ENCODE measurements at regions not wholly inside any gene's neighbourhood (a gene's known extent, or its start where the extent isn't known, plus 50 kb on each side); places are given as distances from the start of the nearest gene placed in this dataset.

DNA sequence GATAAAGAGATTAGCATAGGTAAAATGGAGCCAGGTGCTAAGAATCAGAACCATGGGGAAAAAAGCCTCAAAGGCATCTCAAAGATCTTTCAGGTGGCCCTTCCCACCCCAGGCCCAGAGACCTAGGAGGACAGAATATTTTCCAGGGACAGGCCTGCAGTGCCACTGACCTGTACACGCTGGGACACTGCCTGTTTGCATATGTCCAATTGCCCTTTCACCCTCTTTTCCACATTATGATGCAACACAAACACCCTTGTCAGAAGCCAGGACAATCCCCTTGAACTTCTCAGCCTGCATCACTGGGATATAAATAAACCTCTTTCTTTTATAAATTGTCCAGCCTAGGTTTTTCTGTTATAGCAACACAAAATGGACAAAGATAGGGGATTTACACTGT, 419.1 kb downstream of the TRIB2 start:
- 80 to 83% methylated on average over 1 of the region's 1 CpG for WGBS, 2 donors
- Histone ChIP-seq H3K27ac (no peak overlapping the region), H3K9me3 (no peaks in the 10 kb centered on the region), H3K27me3 (no peaks in the 10 kb centered on the region), H3K4me1 (peaks cover 8% of the 10 kb centered on the region), H3K36me3 (ENCODE audit: low read depth, missing control alignments) (no peaks in the 10 kb centered on the region), H3K4me3 (no peak overlapping the region)
- no peak for DNase-seq
- TF ChIP-seq POLR2A (IDR thresholded peaks at IDR 0.05): no peak
- TF ChIP-seq, protein P1, sequence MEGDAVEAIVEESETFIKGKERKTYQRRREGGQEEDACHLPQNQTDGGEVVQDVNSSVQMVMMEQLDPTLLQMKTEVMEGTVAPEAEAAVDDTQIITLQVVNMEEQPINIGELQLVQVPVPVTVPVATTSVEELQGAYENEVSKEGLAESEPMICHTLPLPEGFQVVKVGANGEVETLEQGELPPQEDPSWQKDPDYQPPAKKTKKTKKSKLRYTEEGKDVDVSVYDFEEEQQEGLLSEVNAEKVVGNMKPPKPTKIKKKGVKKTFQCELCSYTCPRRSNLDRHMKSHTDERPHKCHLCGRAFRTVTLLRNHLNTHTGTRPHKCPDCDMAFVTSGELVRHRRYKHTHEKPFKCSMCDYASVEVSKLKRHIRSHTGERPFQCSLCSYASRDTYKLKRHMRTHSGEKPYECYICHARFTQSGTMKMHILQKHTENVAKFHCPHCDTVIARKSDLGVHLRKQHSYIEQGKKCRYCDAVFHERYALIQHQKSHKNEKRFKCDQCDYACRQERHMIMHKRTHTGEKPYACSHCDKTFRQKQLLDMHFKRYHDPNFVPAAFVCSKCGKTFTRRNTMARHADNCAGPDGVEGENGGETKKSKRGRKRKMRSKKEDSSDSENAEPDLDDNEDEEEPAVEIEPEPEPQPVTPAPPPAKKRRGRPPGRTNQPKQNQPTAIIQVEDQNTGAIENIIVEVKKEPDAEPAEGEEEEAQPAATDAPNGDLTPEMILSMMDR (IDR thresholded peaks at IDR 0.05): no peak
- intact Hi-C loops (cut with DNase I; ENCODE audit: low total_unique reads): no loop called here

DNA sequence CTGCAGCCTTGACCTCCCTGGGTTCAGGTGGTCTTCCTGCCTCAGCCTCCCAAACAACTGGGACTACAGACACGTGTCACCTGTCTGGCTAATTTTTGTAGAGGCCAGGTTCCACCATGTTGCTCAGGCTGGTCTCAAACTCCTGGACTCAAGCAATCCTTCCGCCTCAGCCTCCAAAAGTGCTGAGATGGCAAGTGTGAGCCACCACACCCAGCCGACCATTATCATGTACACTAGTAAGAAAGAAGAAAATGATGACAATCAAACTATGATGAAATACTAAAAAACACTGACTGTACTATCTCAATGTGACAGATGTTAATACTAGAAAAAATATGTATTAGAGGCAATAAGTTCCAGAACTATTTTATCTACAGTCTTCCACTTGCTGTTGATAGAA, 420.9 kb downstream of the TRIB2 start:
- Histone ChIP-seq H3K36me3 (ENCODE audit: low read depth, missing control alignments) (no peaks in the 10 kb centered on the region), H3K27ac (no peak overlapping the region), H3K9me3 (no peaks in the 10 kb centered on the region), H3K4me3 (no peak overlapping the region), H3K27me3 (no peaks in the 10 kb centered on the region), H3K4me1 (peaks cover 8% of the 10 kb centered on the region)
- 87 to 96% methylated on average over 3 of the region's 3 CpGs for WGBS, 2 donors
- no peak for DNase-seq
- intact Hi-C loops (cut with DNase I; ENCODE audit: low total_unique reads): no loop called here
- TF ChIP-seq, protein P1 (IDR thresholded peaks at IDR 0.05): no peak
- TF ChIP-seq POLR2A (IDR thresholded peaks at IDR 0.05): no peak

DNA sequence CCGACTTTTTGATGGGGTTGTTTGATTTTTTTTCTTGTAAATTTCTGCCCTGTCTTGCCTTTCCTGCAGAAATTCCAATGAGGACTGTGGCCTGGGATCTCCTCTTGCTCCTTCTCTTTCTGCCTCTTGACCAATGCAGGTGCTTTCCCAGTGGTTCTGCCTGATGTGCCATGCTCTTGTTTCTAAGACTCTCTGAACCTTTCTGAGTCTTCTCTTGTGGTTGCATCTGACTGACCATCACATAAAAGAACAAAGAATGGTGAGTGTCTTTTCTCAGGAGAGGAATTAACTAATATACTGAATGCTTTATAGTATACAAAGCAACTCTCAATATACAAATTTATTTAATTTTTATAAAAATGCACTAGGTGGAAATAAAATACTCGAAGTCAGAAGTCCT, 424.6 kb downstream of the TRIB2 start:
- 74 to 76% methylated on average over 2 of the region's 2 CpGs for WGBS, 2 donors
- H3K4me1 ChIP-seq: no peaks in the 10 kb centered on the region
- no peak for DNase-seq
- H3K27ac ChIP-seq: no peak overlapping the region
- TF ChIP-seq POLR2A (IDR thresholded peaks at IDR 0.05): no peak
- TF ChIP-seq, protein P1 (IDR thresholded peaks at IDR 0.05): no peak
- no peaks in the 10 kb centered on the region for H3K27me3 ChIP-seq
- no peak overlapping the region for H3K4me3 ChIP-seq
- H3K9me3 ChIP-seq: no peaks in the 10 kb centered on the region
- H3K36me3 ChIP-seq (ENCODE audit: low read depth, missing control alignments): no peaks in the 10 kb centered on the region
- intact Hi-C loops (cut with DNase I; ENCODE audit: low total_unique reads): no loop called here

DNA sequence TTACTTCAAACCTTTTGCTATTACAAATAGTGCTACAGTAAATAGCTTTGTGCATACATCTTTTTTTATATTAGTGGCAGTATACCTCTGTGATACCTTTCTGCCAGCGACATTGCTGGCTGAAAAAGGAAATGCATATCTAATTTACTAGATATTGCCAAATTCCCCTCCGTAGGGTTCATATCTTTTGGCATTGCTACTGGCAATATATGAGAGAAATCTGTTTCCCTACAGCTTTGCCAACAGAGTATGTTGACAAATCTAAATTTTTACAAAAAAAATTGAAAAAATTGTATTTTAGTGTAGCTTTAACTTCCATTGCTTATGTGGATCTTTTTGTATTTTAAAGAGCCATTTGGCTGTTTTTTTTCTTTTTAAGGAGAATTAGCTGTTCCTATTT, 426.7 kb downstream of the TRIB2 start:
- TF ChIP-seq, protein P1 (IDR thresholded peaks at IDR 0.05): no peak
- TF ChIP-seq POLR2A (IDR thresholded peaks at IDR 0.05): no peak
- 47 to 49% methylated on average over 2 of the region's 2 CpGs for WGBS, 2 donors

DNA sequence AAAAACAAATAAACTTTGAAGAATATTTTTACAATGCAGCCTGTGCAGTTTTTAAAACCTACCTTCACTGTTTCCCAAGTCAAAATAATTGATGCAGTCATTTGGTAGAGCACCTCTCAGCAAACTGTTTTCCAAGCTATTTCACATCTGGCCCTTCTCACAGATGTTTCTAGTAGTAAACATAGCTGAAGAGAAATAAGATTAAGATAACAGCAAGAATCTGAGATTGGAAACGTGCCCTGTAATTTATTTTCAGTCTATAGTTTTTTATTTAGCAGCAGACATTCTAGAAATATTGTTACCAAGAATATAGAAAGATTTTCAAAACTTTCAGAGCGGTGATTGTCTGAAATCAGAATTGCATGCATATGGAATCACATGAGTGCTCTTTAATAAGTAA, 440.2 kb downstream of the TRIB2 start:
- H3K27me3 ChIP-seq: no peaks in the 10 kb centered on the region
- intact Hi-C loops (cut with DNase I; ENCODE audit: low total_unique reads): no loop called here

More for the DNA sequence above, 426.7 kb downstream of the TRIB2 start:
- H3K4me1 ChIP-seq: no peaks in the 10 kb centered on the region
- H3K36me3 ChIP-seq (ENCODE audit: low read depth, missing control alignments): no peaks in the 10 kb centered on the region
- H3K4me3 ChIP-seq: no peak overlapping the region
- intact Hi-C loops (cut with DNase I; ENCODE audit: low total_unique reads): no loop called here
- no peaks in the 10 kb centered on the region for H3K9me3 ChIP-seq
- DNase-seq: no peak
- no peaks in the 10 kb centered on the region for H3K27me3 ChIP-seq
- H3K27ac ChIP-seq: no peak overlapping the region

More for the DNA sequence above, 440.2 kb downstream of the TRIB2 start:
- no peak for DNase-seq
- H3K36me3 ChIP-seq (ENCODE audit: low read depth, missing control alignments): no peaks in the 10 kb centered on the region
- no peak overlapping the region for H3K27ac ChIP-seq
- WGBS, 2 donors: 55 to 61% methylated on average over 2 of the region's 2 CpGs
- no peak for TF ChIP-seq POLR2A (IDR thresholded peaks at IDR 0.05)
- TF ChIP-seq, protein P1 (IDR thresholded peaks at IDR 0.05): no peak
- no peaks in the 10 kb centered on the region for H3K4me1 ChIP-seq
- no peak overlapping the region for H3K4me3 ChIP-seq
- H3K9me3 ChIP-seq: no peaks in the 10 kb centered on the region

Data from testis (tissue), 2 donors.